Right lobe of liver (tissue), 6 donors: ENCODE measurements at regions not wholly inside any gene's neighbourhood (a gene's known extent, or its start where the extent isn't known, plus 50 kb on each side); places are given as distances from the start of the nearest gene placed in this dataset.

Experiments
- ATAC-seq, 4 donors: fragments of 200-7000 bp; cut with Tn5 transposase; one replicate each; pipeline ENCODE4 v1.9.1; 2020; ENCODE audit warnings: mild to moderate bottlenecking in 4 of 4, moderate library complexity in 4 of 4
- DNase-seq, 3 donors: peaks; one replicate each; pipeline ENCODE4 v3.0.0-alpha.2; 2020
- H3K27ac ChIP-seq, 3 donors: fragments of 200-600 bp; one replicate each; pipeline ENCODE4 v1.8.0; 2022
- H3K27me3 ChIP-seq, 2 donors: fragments of 200-600 bp; one replicate each; pipeline ENCODE4 v1.8.0; 2022
- H3K36me3 ChIP-seq, 4 donors: fragments of 200-600 bp; sonication (generic) in 1 of 4; one replicate each; pipeline versions ENCODE4 v1.5.1 to v1.8.0; 2017 to 2022; ENCODE audit warnings: control low read depth in 1 of 4
- H3K4me1 ChIP-seq, 4 donors: fragments of 200-600 bp; sonication (generic) in 1 of 4; one replicate each; pipeline versions ENCODE4 v1.5.1 to v1.8.0; 2017 to 2022; ENCODE audit warnings: control low read depth in 1 of 4
- H3K4me3 ChIP-seq, 3 donors: fragments of 200-600 bp; one replicate each; pipeline ENCODE4 v1.8.0; 2022
- H3K9me3 ChIP-seq, 4 donors: fragments of 200-600 bp; sonication (generic) in 1 of 4; one replicate each; pipeline versions ENCODE4 v1.5.1 to v1.8.0; 2017 to 2022; ENCODE audit warnings: control low read depth in 1 of 4
- POLR2A ChIP-seq: fragments of 450-650 bp; IDR thresholded peaks from one replicate; pipeline ENCODE4 v1.6.1; 2017; ENCODE audit warnings: antibody characterized with exemption, mild to moderate bottlenecking
- WGBS: methylation state at CpG from one replicate; pipeline ENCODE4 v1.1.6; 2018; ENCODE audit warnings: low coverage, low lambda C conversion rate; ENCODE audit not compliant: insufficient coverage; ENCODE audit errors: missing lambda C conversion rate; 5-methylcytosine and 5-hydroxymethylcytosine counted together
- intact Hi-C, 2 donors: fragments of 100-400 bp; cut with DNase I; formaldehyde crosslinking; loops; one replicate each; pipeline versions ENCODE4 v1.11.2 to v1.14.1; 2022
- TF ChIP-seq, protein P1 (sequence below), 4 donors: fragments of 200-600 bp in 3 of 4; fragments of 450-650 bp in 1 of 4; IDR thresholded peaks; one replicate each; pipeline versions ENCODE4 v1.5.1 to v1.8.0; 2016 to 2022; ENCODE audit warnings: antibody characterized with exemption in 4 of 4, mild to moderate bottlenecking in 2 of 4
- donor health status: DM: no; HTN: yes; CAD: no.
- donor health status: DM: no; HTN: no; CAD: no.
- donor health status: DM: no; HTN: no; CAD: no.
- donor health status: DM: no; HTN: yes; CAD: no.
- donor health status: DM: no; HTN: yes; CAD: no.

DNA sequence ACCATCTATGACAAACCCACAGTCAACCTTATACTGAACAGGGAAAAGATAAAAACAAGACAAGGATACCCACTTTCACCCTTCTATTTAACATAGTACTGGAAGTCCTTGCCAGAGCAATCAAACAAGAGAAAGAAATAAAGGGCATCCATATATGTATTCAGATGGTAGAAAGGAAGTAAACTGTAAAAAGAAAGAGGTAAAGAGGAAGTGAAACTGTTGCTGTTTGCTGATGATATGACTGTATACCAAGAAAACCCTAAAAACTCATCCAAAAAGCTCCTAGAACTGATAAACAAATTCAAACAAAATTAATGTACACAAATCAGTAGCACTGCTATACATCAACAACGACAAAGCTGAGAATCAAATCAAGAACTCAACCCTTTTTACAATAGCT is 538.7 kb upstream of the PABPC4L start:
- ATAC-seq = no peak
- no peak for TF ChIP-seq POLR2A
- TF ChIP-seq, protein P1, sequence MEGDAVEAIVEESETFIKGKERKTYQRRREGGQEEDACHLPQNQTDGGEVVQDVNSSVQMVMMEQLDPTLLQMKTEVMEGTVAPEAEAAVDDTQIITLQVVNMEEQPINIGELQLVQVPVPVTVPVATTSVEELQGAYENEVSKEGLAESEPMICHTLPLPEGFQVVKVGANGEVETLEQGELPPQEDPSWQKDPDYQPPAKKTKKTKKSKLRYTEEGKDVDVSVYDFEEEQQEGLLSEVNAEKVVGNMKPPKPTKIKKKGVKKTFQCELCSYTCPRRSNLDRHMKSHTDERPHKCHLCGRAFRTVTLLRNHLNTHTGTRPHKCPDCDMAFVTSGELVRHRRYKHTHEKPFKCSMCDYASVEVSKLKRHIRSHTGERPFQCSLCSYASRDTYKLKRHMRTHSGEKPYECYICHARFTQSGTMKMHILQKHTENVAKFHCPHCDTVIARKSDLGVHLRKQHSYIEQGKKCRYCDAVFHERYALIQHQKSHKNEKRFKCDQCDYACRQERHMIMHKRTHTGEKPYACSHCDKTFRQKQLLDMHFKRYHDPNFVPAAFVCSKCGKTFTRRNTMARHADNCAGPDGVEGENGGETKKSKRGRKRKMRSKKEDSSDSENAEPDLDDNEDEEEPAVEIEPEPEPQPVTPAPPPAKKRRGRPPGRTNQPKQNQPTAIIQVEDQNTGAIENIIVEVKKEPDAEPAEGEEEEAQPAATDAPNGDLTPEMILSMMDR (IDR thresholded peaks at IDR 0.05) = no peak
- WGBS = 36% methylated on average over 1 of the region's 1 CpG
- intact Hi-C loops = no loop called here
- Histone ChIP-seq H3K4me1 (no peaks in the 10 kb centered on the region), H3K36me3 (no peaks in the 10 kb centered on the region), H3K27ac (no peak overlapping the region), H3K9me3 (no peaks in the 10 kb centered on the region), H3K27me3 (no peaks in the 10 kb centered on the region), H3K4me3 (no peak overlapping the region)
- no peak for DNase-seq

DNA sequence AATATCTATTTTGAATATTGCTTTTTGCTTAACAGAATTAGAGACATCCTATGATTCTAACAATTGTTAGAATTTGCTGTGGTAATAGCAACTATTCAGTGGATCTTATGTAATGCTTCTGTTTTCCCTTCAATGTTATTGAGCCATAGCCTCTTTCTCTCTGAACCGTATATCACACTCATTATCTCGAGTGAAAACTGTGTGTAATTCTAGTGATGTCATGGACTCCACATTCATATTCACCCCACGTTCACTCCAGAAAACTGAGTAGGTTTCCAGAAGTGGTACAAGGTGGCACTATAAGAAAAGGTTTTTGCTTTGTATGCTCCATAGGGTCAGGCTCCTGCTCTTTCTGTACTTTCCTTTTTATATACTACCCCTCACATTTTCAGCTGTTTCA is 534.3 kb upstream of the PABPC4L start:
- ATAC-seq = no peak
- H3K27me3 ChIP-seq = no peaks in the 10 kb centered on the region
- H3K4me3 ChIP-seq = no peak overlapping the region
- DNase-seq = no peak
- H3K9me3 ChIP-seq = no peaks in the 10 kb centered on the region
- H3K27ac ChIP-seq = no peak overlapping the region
- TF ChIP-seq, protein P1 (IDR thresholded peaks at IDR 0.05) = no peak
- no peak for TF ChIP-seq POLR2A
- 29% methylated on average over 3 of the region's 3 CpGs for WGBS
- no peaks in the 10 kb centered on the region for H3K4me1 ChIP-seq
- intact Hi-C loops = no loop called here
- no peaks in the 10 kb centered on the region for H3K36me3 ChIP-seq

DNA sequence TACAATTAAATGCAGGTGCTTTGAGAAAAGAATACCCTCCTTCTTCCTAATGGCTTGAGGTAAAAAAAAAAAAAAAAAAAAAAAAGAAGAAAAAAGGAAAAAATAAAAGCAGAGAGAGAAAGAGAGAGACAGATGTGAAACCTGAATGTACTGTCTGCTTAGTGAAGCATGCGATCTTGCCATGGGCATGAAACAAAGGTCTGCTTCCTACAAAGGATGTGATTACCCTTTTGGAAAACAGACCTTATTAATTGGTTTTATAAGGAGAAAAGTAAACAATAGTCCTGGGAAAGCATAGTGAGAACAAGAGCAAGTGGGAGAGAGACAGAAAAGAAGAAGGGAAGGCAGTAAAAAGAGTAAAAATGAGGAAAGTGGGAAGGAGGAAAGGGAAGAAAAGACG is 526.1 kb upstream of the PABPC4L start:
- Histone ChIP-seq H3K27me3 (no peaks in the 10 kb centered on the region), H3K27ac (no peak overlapping the region), H3K9me3 (no peaks in the 10 kb centered on the region), H3K4me1 (no peaks in the 10 kb centered on the region), H3K4me3 (no peak overlapping the region), H3K36me3 (no peaks in the 10 kb centered on the region)
- DNase-seq = no peak
- ATAC-seq = no peak
- 46% methylated on average over 2 of the region's 2 CpGs for WGBS
- intact Hi-C loops = no loop called here
- TF ChIP-seq, protein P1 (IDR thresholded peaks at IDR 0.05) = no peak
- no peak for TF ChIP-seq POLR2A

DNA sequence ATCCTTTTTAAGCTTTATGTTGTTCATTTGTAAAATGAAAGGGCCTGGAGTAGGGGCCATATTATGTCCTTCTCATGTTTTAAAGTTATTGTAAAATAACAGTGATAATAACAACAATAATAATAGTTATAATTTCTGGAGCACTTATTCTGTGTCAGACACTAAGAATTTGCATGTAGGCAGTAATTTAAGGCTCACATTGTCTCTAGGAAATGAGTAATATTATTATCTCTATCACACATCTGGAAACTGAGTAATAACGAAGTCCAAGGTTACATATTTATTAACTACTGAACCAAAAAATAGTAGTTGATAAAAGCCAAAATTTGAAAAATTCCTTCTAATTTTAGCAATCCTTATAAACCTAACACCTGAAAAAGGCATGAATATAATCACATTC is 520.7 kb upstream of the PABPC4L start:
- DNase-seq (no peak), ATAC-seq (no peak)
- Histone ChIP-seq H3K27ac (no peak overlapping the region), H3K27me3 (no peaks in the 10 kb centered on the region), H3K9me3 (no peaks in the 10 kb centered on the region), H3K4me1 (no peaks in the 10 kb centered on the region), H3K36me3 (no peaks in the 10 kb centered on the region), H3K4me3 (no peak overlapping the region)
- intact Hi-C loops = no loop called here
- no peak for TF ChIP-seq POLR2A
- TF ChIP-seq, protein P1 (IDR thresholded peaks at IDR 0.05) = no peak
- WGBS = 65% methylated on average over 1 of the region's 1 CpG

DNA sequence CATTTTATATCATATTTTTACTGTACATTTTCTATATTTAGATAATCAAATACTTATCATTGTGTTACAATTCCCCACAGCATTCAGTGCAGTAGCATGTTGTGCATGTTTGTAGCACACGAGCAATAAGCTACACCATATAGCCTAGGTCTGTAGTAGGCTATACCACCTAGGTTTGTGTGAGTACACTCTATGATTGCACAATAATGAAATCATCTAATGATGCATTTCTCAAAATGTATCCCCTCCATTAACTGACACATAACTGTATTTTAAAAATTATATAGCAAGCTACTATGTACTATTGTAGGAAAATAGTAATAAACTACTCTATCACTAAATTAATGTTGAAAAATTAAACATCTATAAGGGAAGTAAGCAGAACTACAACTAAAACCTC is 518.4 kb upstream of the PABPC4L start:
- DNase-seq (no peak), ATAC-seq (no peak)
- no peaks in the 10 kb centered on the region for H3K27me3 ChIP-seq
- intact Hi-C loops = no loop called here
- 43% methylated on average over 1 of the region's 1 CpG for WGBS
- no peaks in the 10 kb centered on the region for H3K9me3 ChIP-seq
- H3K27ac ChIP-seq = no peak overlapping the region
- no peak overlapping the region for H3K4me3 ChIP-seq
- H3K4me1 ChIP-seq = no peaks in the 10 kb centered on the region
- no peak for TF ChIP-seq POLR2A
- TF ChIP-seq, protein P1 (IDR thresholded peaks at IDR 0.05) = no peak
- H3K36me3 ChIP-seq = no peaks in the 10 kb centered on the region
